Stimulated activated CD4-positive, alpha-beta T cell treated with anti-CD3 and anti-CD28 coated beads, Interleukin-2, amount 100 ng/mL, for 24 hours (primary cell): ENCODE measurements at regions not wholly inside any gene's neighbourhood (a gene's known extent, or its start where the extent isn't known, plus 50 kb on each side); places are given as distances from the start of the nearest gene placed in this dataset.

Experiments used
- DNase-seq, 2 donors: peaks; one replicate each; pipeline ENCODE4 v3.0.0-alpha.2; 2020

DNA sequence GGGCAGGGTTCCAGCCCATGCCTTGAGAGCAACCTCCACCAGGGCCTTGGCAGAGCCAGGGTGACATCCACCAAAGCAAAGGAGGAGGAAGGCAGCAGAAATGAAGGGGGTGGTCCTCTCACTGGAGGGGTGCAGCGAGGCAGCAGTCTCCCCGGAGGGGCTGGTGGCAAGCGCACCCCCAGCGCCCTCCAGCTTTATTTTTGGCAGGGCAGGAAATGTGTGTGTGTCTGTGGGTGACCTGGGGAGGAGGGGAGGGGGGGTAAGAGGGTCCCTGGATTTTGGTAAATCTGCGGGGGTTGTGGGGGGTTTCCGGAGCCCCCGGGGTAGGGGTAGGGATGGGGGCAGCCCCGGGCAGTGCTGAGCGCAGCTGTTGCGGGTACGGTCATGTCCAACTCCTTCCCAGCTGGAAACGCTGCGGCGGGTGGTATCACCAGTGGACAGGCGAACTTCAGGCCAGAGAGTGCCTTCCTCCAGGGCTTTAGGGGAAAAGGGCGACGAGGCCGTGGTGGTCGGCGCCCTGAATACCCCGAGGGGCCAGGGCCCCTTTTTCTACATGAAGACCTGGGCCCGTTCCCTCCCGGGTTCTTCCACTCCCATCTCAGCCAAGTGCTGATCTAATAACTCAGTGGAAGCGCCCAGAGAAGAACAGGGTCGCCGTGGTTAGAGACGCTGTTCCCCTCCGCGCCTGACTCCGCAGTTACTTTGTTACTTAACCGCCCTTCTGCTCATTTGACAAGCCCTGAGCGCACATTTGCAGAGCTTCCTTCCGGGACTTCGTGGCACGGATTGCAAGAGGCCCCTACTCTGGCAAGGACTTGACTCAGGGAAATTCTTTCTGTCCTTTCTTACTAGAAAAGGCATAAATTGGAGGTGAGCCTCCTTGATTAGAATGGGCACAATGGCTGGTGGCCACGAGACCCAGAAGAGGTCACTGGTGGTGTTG lies 55.2 kb downstream of the FOS start:
- peak; percentile 39 to 47 for DNase-seq

DNA sequence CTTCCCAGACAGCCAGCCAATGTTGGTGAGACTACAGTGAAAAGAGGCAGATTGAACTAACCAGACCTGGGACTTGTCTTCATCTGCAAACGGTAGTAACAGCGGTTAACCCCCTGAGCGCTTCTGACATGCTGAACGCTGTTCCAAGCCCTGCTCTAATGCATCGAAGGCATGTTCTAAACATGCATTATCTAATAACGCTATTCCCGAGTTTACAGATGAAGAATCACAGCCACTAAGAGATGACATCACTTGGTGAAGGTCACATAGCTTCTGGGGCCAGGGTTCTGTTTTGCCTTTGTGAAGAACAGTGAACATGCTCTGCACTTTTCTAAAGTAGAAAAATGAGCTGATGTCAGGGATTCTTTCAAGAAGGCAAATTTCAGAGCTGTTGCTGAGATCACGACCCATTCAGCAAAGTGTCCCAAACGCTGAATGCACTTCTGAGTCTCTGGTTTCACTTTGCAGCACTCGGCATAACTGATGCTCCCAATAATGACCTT lies 56.0 kb downstream of the FOS start:
- peak in 1 of 2 donors; percentile 22 for DNase-seq

DNA sequence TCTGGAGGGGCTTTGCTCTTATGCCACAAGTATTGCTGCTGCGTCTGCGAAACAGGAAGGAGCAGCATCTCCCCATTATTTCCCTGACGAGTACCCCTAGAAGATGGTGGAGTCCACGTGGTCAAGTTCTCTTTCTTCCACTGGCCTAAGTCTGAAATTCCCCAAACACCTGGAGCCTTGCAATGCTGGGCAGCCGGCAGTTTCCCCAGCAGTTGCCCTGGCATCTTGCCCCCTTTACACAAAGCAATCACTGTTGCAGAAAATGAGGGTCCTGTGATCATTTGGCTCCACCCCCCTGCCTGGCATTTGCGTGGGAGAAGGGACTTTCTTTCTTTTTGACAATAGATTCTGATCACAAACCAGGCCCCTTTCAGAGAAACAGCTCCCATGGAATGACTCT lies 56.9 kb downstream of the FOS start:
- DNase-seq, result no peak

GRCh38 chr14:75338398-75338797 lies 59.8 kb downstream of the FOS start:
- DNase-seq, result no peak

- no peak for DNase-seq
Observed at GRCh38 chr14:75339059-75339458, 60.4 kb downstream of the FOS start.

GRCh38 chr14:75340921-75341320 lies 62.3 kb downstream of the FOS start:
- no peak for DNase-seq

DNA sequence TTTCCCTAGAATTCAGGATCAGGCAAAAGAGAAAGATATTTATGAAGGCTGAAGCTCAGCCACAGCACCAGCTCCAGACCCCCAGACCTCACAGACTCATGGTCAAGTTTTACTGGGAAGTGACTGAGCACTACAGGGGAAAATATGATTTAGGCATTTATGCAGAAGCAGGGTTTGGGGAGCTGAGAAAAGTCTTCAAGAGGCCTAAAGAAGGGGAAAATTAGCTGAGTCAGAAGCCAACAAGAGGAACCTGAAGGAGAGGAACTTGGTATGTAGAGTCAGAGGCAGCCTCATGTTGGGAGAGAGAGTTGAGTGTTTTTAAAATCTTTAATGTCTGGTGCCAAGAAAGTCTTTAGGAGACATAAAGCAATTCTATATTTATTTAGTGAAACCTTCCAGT lies 63.0 kb downstream of the FOS start:
- no peak for DNase-seq

- DNase-seq, result no peak
Observed at GRCh38 chr14:75342762-75343599, 64.4 kb downstream of the FOS start.

DNA sequence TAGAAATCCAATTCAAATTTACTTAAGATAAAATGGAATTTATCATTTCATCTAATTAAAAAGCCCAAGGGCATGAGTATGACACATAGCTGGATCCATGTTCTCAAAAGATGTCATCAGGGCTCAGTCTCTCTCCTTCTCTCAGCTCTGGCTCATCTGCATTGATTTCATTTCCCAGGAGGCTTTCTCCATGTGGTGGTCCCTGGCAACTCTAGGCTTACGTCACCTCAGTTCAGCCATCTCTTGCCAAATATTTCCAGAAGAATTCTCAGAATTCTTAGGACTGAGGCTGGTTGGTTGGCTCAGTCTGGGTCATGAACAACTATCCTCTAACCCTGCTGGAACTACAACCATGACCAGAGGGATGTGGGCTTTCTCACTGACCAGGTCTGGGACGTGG lies 65.3 kb downstream of the FOS start:
- no peak for DNase-seq

DNA sequence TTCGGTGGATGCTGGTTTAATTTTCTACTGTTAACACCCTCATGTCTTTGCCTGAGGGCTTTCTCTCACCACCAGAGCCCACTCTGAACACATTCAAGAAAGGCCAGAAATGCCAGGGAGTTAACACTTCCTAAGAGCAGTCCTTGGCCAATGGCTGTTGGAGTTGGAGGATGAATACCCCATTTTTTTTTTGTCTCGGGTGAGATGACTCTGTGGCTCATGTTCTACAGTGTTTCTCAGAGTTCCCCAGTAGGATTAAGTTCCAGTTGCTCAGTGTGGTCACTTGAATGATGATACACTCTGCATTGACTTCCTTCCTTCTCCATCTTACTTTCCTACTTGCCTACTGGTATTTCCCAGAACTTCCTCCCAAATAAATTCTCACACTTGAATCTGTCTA lies 65.8 kb downstream of the FOS start:
- no peak for DNase-seq

- no peak for DNase-seq
Observed at GRCh38 chr14:75350505-75351060, 72.0 kb downstream of the FOS start.

- no peak for DNase-seq
Observed at GRCh38 chr14:75359098-75359497, 68.7 kb upstream of the JDP2 start.

DNA sequence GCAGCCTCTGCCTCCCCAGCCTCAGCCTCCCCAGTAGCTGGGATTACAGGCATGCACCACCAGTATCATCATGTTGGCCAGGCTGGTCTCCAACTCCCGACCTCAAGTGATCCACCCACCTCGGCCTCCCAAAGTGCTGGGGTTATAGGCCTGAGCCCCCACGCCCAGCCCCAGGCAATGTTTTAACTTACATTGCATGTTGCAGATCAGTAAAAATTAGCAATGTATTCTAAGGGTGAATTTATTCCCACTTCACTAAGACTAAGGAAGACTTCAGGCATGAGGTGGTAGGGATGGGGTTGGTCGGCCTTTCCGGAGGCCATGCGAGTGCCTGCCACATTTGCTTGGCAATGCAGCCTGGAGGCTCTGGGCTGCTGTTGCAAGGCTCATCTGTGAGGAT lies 66.8 kb upstream of the JDP2 start:
- no peak for DNase-seq

GRCh38 chr14:75361751-75362433 lies 65.9 kb upstream of the JDP2 start:
- DNase-seq, result no peak

DNA sequence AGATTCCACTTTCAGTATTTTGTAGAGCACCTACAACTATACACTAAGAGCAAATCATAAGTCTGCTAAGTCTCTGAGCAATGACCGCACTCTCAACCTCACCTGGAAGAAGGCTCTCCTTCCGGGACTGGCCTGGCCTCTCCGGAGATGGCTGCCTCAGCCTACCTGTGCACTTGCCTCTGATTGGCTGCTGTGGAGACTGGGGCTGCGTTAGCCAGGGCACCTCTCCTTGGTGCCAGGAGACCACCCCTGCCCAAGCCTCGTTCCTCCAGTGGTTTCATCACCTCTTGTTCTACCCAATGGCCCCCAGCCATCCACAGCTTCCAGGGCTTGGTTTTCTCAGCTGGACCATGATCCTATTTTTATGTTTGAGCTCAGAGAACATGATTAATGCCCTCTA lies 64.7 kb upstream of the JDP2 start:
- no peak for DNase-seq

DNA sequence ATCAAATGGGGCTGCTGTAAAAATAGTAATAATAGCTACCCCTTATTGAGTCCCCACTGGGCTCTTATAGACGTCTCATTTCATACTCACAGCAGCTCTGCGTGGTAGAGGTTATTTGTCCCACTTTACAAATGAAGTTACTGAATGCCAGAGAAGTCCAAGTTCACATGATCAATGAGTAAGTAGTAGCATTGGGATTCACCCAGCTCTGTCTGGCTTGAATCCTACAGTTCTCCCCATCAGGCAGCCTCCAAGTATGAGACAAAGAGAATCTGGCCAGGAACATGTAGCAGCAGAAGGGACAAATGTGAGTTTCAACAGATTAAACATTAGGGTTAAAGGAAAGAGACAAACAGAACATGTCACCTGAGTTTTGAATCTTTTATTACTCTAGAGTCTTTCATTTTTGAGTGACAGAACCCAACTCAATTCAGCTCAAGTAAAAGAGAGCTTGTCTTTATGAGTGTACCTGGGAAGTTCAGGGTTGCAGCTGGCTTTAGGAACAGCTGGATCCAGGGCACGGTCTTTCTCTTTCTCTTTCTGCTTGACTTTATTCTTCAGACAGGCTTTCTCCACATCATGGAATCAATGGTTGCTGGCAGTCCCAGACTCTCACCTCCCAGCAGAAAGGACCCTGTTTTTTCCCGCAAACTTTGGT lies 64.1 kb upstream of the JDP2 start:
- no peak for DNase-seq

DNA sequence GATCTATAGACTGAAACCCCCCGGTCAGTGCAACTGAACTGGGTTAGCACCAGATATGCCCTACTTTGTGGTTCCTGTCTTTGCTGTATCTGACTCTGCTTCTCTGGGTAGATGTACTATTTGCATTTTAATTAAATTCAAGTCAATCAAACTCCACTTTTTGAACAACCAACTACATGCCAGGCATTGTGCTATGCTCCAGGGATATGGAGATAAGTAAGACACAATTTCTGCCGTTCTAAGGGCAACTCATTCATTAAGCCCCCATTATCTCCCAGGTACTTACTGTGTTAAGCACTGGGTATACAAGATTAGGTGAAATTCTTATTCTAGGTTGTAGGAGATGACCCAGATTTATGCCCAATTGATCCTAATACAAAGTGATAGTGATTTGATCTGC lies 62.7 kb upstream of the JDP2 start:
- no peak for DNase-seq

- no peak for DNase-seq
Observed at GRCh38 chr14:75366963-75367362, 60.9 kb upstream of the JDP2 start.

DNA sequence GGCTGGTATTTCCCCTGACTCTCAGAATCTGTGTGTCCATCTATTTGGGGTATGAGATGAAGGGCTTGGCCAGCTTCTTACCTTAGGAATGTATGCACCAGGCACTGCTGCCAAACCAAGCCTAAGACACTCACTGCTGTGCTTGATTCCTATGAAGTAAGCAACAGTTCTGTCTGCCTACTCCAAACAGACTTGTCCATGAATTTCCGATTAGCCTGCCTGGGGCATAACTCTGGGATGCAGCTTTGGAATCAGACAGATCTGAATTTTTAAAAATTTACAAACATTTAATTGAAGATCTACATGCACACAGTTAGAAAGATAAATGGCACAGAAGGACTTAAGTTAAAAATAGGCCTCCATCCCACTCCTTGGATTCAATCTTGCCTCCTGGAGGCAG lies 59.5 kb upstream of the JDP2 start:
- no peak for DNase-seq

- DNase-seq, result no peak
Observed at GRCh38 chr14:75369506-75369905, 58.3 kb upstream of the JDP2 start.

GRCh38 chr14:75370416-75371205 lies 57.2 kb upstream of the JDP2 start:
- no peak for DNase-seq
